Heart left ventricle (tissue), 16 donors: ENCODE measurements at regions not wholly inside any gene's neighbourhood (a gene's known extent, or its start where the extent isn't known, plus 50 kb on each side); places are given as distances from the start of the nearest gene placed in this dataset.
"Not testable (repeated sequence)": the region's sequence is repeated elsewhere in the genome, so short reads cannot be mapped to it uniquely, and the experiment has no call there.

Source experiments
- ATAC-seq, 4 donors: fragments of 200-7000 bp; cut with Tn5 transposase; one replicate each; pipeline ENCODE4 v1.9.1; 2020 to 2022; ENCODE audit warnings: moderate library complexity in 4 of 4, mild to moderate bottlenecking in 3 of 4, moderate number of reproducible peaks in 1 of 4
- DNase-seq, 5 donors: peaks; one replicate each; pipeline ENCODE4 v3.0.0-alpha.2; 2020
- H3K27ac ChIP-seq, 12 donors: fragments of 200-600 bp; sonication (generic) in 4 of 12; one replicate each; pipeline versions ENCODE4 v1.5.0 to v1.8.0; 2016 to 2022; ENCODE audit warnings: mild to moderate bottlenecking in 2 of 12
- H3K27me3 ChIP-seq, 9 donors: fragments of 200-600 bp; sonication (generic) in 2 of 9; one replicate each; pipeline versions ENCODE4 v1.5.1 to v1.8.0; 2016 to 2022; ENCODE audit warnings: mild to moderate bottlenecking in 3 of 9
- H3K36me3 ChIP-seq, 9 donors: fragments of 200-600 bp; sonication (generic) in 2 of 9; one replicate each; pipeline versions ENCODE4 v1.5.0 to v1.8.0; 2018 to 2022; ENCODE audit warnings: mild to moderate bottlenecking in 2 of 9
- H3K4me1 ChIP-seq, 12 donors: fragments of 200-600 bp; sonication (generic) in 4 of 12; one replicate each; pipeline versions ENCODE4 v1.5.0 to v1.8.0; 2016 to 2022; ENCODE audit warnings: mild to moderate bottlenecking in 3 of 12
- H3K4me3 ChIP-seq, 12 donors: fragments of 200-600 bp; sonication (generic) in 4 of 12; one replicate each; pipeline versions ENCODE4 v1.5.0 to v1.8.0; 2017 to 2022; ENCODE audit warnings: mild to moderate bottlenecking in 9 of 12, moderate library complexity in 4 of 12
- H3K9me3 ChIP-seq, 12 donors: fragments of 200-600 bp; sonication (generic) in 4 of 12; one replicate each; pipeline versions ENCODE4 v1.5.0 to v1.8.0; 2016 to 2022; ENCODE audit warnings: mild to moderate bottlenecking in 1 of 12
- POLR2A ChIP-seq, 2 donors: fragments of 450-650 bp; IDR thresholded peaks; one replicate each; pipeline ENCODE4 v1.6.1; 2017; ENCODE audit warnings: antibody characterized with exemption in 2 of 2, mild to moderate bottlenecking in 2 of 2, moderate library complexity in 2 of 2
- WGBS, 4 donors: extraction: QIAGEN DNeasy Blood & Tissue Kit in 2 of 4; methylation state at CpG; one replicate each; pipeline versions ENCODE4 v1.1.5 to v1.1.7; 2013 to 2018; 5-methylcytosine and 5-hydroxymethylcytosine counted together
- intact Hi-C, 10 donors: fragments of 100-400 bp; cut with DNase I; formaldehyde crosslinking; loops; one replicate each; pipeline versions ENCODE4 v1.11.1 to v1.14.2; 2022
- TF ChIP-seq, protein P1 (sequence below), 12 donors: fragments of 200-600 bp; sonication (generic) in 4 of 12; IDR thresholded peaks; one replicate each; pipeline versions ENCODE4 v1.5.0 to v1.8.0; 2018 to 2022; ENCODE audit warnings: antibody characterized with exemption in 12 of 12, mild to moderate bottlenecking in 5 of 12
- donor health status: ischemic (EF 13 %, LVEDD 7.1; RV severe dilation, severe dysfunction).
- donor health status: healthy with polysubstance abuse.
- donor health status: DM: no; HTN: yes; CAD: no.
- donor health status: DM: no; HTN: no; CAD: no.
- donor health status: ischemic (EF 25% LVEDD 6.9; RV normal size, moderate dysfunction).
- donor health status: ischemic (EF 25% LVEDD 5.7; RV mildly dilated, moderate dysfunction).
- donor health status: healthy.
- donor health status: DM: yes; HTN: yes; CAD: no.
- donor health status: ischemic (EF 35%, LVEDD 5.7; RV mildly dilated, moderate dysfunction).
- donor health status: nonischemic (EF 11% LVEDD 7.7; RV severe dilation, severe dysfunction).
- donor health status: DM: yes; HTN: yes; CAD: no.
- donor health status: PGD.
- donor health status: ischemic (EF 29% LVEDD 5.4; RV normal size, mild dysfunction).
- donor health status: nonischemic (EF 23%, LVEDD 6.1; RV moderate dilation, normal function).

DNA sequence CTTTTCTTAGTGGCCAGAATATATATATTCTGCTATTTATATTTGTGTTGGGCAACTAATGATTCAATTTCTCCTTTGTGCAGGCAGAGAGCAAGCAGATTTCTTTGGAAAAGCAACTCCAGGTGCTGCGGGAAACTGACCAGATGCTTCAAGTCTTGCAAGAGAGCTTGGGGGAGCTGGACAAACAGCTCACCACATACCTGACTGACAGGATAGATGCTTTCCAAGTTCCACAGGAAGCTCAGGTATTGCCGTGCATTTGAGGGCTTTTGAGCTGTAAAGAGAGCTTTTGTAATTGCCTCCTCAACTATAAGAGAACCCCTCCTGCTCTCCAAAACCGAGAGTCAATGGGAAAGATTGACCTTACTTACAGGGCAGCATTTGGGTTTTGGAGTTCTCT is 203.5 kb downstream of the UTRN start:
- intact Hi-C loops: loop anchor here in 2 of 10 donors (10.0 kb wide), 1 partner anchor 274 kb away; no protein-coding TSS in a partner anchor
- H3K27me3 ChIP-seq: no peaks in the 10 kb centered on the region
- H3K9me3 ChIP-seq: no peaks in the 10 kb centered on the region
- peaks cover 2 to 96% (median 94%) of the 10 kb centered on the region in 9 donors for H3K36me3 ChIP-seq
- no peaks in the 10 kb centered on the region for H3K4me1 ChIP-seq
- DNase-seq (no peak), ATAC-seq (no peak)
- H3K4me3 ChIP-seq: no peak overlapping the region
- TF ChIP-seq POLR2A (IDR thresholded peaks at IDR 0.05): no peak
- TF ChIP-seq, protein P1, sequence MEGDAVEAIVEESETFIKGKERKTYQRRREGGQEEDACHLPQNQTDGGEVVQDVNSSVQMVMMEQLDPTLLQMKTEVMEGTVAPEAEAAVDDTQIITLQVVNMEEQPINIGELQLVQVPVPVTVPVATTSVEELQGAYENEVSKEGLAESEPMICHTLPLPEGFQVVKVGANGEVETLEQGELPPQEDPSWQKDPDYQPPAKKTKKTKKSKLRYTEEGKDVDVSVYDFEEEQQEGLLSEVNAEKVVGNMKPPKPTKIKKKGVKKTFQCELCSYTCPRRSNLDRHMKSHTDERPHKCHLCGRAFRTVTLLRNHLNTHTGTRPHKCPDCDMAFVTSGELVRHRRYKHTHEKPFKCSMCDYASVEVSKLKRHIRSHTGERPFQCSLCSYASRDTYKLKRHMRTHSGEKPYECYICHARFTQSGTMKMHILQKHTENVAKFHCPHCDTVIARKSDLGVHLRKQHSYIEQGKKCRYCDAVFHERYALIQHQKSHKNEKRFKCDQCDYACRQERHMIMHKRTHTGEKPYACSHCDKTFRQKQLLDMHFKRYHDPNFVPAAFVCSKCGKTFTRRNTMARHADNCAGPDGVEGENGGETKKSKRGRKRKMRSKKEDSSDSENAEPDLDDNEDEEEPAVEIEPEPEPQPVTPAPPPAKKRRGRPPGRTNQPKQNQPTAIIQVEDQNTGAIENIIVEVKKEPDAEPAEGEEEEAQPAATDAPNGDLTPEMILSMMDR (IDR thresholded peaks at IDR 0.05): no peak
- no peak overlapping the region for H3K27ac ChIP-seq
- 84 to 91% (median 89%) methylated on average over 3 of the region's 3 CpGs for WGBS, 4 donors

DNA sequence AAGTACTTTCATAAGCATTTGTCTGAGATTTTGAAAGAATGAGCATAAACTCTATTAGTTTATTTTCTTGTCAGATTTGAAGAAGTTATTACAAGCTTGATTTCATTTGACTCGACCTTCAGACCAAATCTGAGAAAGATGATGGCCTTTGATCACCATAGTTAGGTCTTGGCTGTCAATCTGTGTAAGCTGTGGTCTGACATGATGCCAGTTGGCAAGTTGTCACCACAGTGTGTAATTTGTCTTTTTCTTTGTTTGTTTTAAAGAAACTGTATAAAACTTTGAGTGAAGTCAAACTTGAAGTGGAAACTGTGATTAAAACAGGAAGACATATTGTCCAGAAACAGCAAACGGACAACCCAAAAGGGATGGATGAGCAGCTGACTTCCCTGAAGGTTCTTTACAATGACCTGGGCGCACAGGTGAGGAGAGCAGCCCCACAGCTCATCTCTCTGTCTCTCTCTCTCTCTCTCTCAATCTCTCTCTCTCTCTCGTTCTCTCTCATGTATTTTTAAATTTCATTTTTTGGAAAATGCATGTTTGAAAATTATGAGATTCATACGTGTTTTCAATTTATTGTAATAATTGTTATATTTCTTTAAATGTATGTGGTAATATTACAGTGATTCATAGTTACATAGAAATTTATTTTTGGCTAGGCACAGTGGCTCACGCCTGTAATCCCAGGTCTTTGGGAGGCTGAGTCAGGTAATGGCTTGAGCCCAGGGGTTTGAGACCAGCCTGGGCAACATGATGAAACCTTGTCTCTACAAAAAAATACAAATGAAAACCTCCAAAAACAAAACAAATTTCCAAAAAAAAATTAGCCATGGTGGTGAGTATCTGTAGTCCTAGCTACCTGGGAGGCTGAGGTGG is 208.1 kb downstream of the UTRN start:
- Histone ChIP-seq H3K4me1 (peaks cover 0 to 4% (median 0%) of the 10 kb centered on the region in 12 donors), H3K4me3 (no peak overlapping the region), H3K36me3 (peaks cover 0 to 98% (median 94%) of the 10 kb centered on the region in 9 donors), H3K27me3 (no peaks in the 10 kb centered on the region), H3K9me3 (no peaks in the 10 kb centered on the region), H3K27ac (no peak overlapping the region)
- WGBS, 4 donors: 92 to 94% (median 93%) methylated on average over 6 of the region's 6 CpGs
- DNase-seq (no peak), ATAC-seq (no peak)
- intact Hi-C loops: no loop called here
- no peak for TF ChIP-seq POLR2A (IDR thresholded peaks at IDR 0.05)
- TF ChIP-seq, protein P1 (IDR thresholded peaks at IDR 0.05): no peak

DNA sequence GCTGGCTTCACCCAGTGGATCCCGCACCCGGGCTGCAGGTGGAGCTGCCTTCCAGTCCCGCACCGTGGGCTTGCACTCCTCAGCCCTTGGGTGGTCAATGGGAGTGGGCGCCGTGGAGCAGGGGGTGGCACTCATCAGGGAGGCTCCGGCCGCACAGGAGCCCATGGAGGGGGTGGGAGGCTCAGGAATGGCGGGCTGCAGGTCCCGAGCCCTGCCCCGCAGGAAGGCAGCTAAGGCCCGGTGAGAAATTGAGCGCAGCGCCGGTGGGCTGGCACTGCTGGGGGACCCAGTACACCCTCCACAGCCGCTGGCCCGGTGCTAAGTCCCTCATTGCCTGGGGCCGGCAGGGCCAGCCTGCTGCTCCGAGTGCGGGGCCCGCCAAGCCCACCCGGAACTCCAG is 209.9 kb downstream of the UTRN start:
- DNase-seq: peak in 1 of 5 donors; percentile 57
- H3K4me3 ChIP-seq, H3K9me3 ChIP-seq, H3K27ac ChIP-seq, H3K27me3 ChIP-seq, ATAC-seq, intact Hi-C loops, H3K4me1 ChIP-seq: not testable (repeated sequence)
- H3K36me3 ChIP-seq: peaks cover 0 to 98% (median 94%) of the 10 kb centered on the region in 9 donors
- 97 to 100% (median 98%) methylated on average over 12 to 22 of the region's 22 CpGs for WGBS, 4 donors

DNA sequence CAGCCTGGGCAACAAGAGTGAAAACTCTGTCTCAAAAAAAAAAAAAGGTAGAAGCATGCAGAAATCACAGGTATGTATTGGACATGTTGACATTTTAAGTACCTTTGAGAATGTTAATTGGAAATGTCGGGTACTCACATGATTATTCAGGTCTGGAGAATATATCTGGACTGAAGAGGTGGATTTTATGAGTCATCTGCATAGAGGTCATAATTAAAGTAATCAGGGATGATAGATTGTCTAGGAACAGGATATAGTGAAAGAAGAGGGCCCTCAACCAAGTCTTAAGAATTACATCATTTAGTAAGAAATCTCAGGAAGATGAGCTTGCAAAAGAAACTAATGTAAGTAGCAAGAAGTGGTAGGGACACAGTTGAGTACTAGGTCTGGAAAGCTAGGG is 212.5 kb downstream of the UTRN start:
- TF ChIP-seq, protein P1 (IDR thresholded peaks at IDR 0.05): no peak
- TF ChIP-seq POLR2A (IDR thresholded peaks at IDR 0.05): no peak
- intact Hi-C loops: no loop called here
- no peaks in the 10 kb centered on the region for H3K9me3 ChIP-seq
- H3K4me3 ChIP-seq: no peak overlapping the region
- H3K27ac ChIP-seq: no peak overlapping the region
- no peaks in the 10 kb centered on the region for H3K27me3 ChIP-seq
- 38 to 57% (median 52%) methylated on average over 1 of the region's 1 CpG for WGBS, 4 donors
- peaks cover 0 to 12% (median 0%) of the 10 kb centered on the region in 12 donors for H3K4me1 ChIP-seq
- peaks cover 0 to 98% (median 80%) of the 10 kb centered on the region in 9 donors for H3K36me3 ChIP-seq
- DNase-seq (no peak), ATAC-seq (no peak)
